H1 (cell line): ENCODE measurements at regions not wholly inside any gene's neighbourhood (a gene's known extent, or its start where the extent isn't known, plus 50 kb on each side); places are given as distances from the start of the nearest gene placed in this dataset.

Source experiments
- CHD2 ChIP-seq: IDR thresholded peaks from 2 replicates; pipeline ENCODE4 v1.6.1; 2012; ENCODE audit warnings: low read length, improper control_type of control experiment
- EP300 ChIP-seq, 2 experiments: IDR thresholded peaks; 1 replicate in 1 of 2; 2 replicates in 1 of 2; pipeline ENCODE4 v1.6.1; 2011 to 2012; ENCODE audit warnings: low read depth in 2 of 2, low read length in 2 of 2, mild to moderate bottlenecking in 2 of 2, borderline replicate concordance in 1 of 2, inconsistent platforms in 1 of 2, moderate library complexity in 1 of 2
- PHF8 ChIP-seq: fragments of 200-600 bp; sonication (generic); conservative IDR thresholded peaks from 2 replicates; pipeline ENCODE4 v1.7.1; 2012; ENCODE audit warnings: low read depth, mild to moderate bottlenecking, inconsistent platforms, low read length, moderate library complexity
- POLR2A ChIP-seq, 2 experiments: IDR thresholded peaks; 1 replicate in 1 of 2; 2 replicates in 1 of 2; pipeline ENCODE4 v1.6.1; 2011; ENCODE audit warnings: low read depth in 2 of 2, low read length in 2 of 2, mild to moderate bottlenecking in 2 of 2; ENCODE audit errors: control extremely low read depth in 1 of 2
- TAF1 ChIP-seq: IDR thresholded peaks from 2 replicates; pipeline ENCODE4 v1.6.1; 2011; ENCODE audit warnings: mild to moderate bottlenecking, low read depth, low read length
- TBP ChIP-seq: IDR thresholded peaks from 2 replicates; pipeline ENCODE4 v1.6.1; 2011; ENCODE audit warnings: low read depth, low read length, improper control_type of control experiment
- YY1 ChIP-seq: IDR thresholded peaks from 2 replicates; pipeline ENCODE4 v1.6.1; 2011; ENCODE audit warnings: low read depth, mild to moderate bottlenecking, low read length
- ZNF274 ChIP-seq: IDR thresholded peaks from 2 replicates; pipeline ENCODE4 v1.7.0; 2012; ENCODE audit warnings: low read length, borderline replicate concordance; ENCODE audit errors: extremely low read depth
- TF ChIP-seq, protein P1 (sequence below), 3 experiments: IDR thresholded peaks; 1 replicate in 2 of 3; 2 replicates in 1 of 3; pipeline versions ENCODE4 v1.5.1 to v1.6.1; 2011; ENCODE audit warnings: low read length in 3 of 3, mild to moderate bottlenecking in 3 of 3, inconsistent platforms in 2 of 3, low read depth in 1 of 3, moderate library complexity in 1 of 3; ENCODE audit not compliant: insufficient read depth in 1 of 3; ENCODE audit errors: control extremely low read depth in 1 of 3

DNA sequence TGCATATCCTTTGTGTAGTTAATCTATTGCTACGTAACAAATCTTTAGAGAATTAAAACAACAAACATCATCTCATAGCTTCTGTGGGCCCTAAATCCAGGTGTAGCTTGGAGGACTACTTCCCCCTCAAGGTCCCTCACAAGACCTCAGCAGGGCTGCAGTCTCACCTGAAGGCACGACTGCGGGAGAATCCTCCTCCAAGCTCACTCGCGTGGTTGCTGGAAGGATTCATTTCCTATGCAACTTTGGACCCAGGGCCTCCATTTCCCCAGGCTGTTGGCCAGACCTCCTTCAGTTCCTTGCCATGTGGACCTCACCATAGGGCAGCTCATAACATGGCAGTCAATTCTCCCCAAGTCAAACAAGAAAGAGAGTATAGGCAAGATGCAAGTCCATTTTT is 140.4 kb downstream of the OAT start:
- TF ChIP-seq CHD2 (no peak), TAF1 (no peak), PHF8 (no peak), POLR2A (IDR thresholded peaks at IDR 0.05; ENCODE audit: control extremely low read depth in 1 of 2, low read depth in 2 of 2, low read length in 2 of 2) (no peak), TBP (no peak), ZNF274 (no peak), EP300 (IDR thresholded peaks at IDR 0.05; ENCODE audit: borderline replicate concordance in 1 of 2, low read depth in 2 of 2, low read length in 2 of 2) (no peak), YY1 (no peak)
- TF ChIP-seq, protein P1, sequence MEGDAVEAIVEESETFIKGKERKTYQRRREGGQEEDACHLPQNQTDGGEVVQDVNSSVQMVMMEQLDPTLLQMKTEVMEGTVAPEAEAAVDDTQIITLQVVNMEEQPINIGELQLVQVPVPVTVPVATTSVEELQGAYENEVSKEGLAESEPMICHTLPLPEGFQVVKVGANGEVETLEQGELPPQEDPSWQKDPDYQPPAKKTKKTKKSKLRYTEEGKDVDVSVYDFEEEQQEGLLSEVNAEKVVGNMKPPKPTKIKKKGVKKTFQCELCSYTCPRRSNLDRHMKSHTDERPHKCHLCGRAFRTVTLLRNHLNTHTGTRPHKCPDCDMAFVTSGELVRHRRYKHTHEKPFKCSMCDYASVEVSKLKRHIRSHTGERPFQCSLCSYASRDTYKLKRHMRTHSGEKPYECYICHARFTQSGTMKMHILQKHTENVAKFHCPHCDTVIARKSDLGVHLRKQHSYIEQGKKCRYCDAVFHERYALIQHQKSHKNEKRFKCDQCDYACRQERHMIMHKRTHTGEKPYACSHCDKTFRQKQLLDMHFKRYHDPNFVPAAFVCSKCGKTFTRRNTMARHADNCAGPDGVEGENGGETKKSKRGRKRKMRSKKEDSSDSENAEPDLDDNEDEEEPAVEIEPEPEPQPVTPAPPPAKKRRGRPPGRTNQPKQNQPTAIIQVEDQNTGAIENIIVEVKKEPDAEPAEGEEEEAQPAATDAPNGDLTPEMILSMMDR (IDR thresholded peaks at IDR 0.05; ENCODE audit: control extremely low read depth in 1 of 3, insufficient read depth in 1 of 3, low read depth in 1 of 3, low read length in 3 of 3) = no peak
